ENCODE measurements at regions not wholly inside any gene's neighbourhood (a gene's known extent, or its start where the extent isn't known, plus 50 kb on each side); places are given as distances from the start of the nearest gene placed in this dataset.

- peak; percentile 4 to 14 for DNase-seq (ENCODE audit: low read depth in 2 of 2)
These were observed 64.3 kb upstream of the CCDC160 start for GRCh38 chrX:134172588-134173259.

DNA sequence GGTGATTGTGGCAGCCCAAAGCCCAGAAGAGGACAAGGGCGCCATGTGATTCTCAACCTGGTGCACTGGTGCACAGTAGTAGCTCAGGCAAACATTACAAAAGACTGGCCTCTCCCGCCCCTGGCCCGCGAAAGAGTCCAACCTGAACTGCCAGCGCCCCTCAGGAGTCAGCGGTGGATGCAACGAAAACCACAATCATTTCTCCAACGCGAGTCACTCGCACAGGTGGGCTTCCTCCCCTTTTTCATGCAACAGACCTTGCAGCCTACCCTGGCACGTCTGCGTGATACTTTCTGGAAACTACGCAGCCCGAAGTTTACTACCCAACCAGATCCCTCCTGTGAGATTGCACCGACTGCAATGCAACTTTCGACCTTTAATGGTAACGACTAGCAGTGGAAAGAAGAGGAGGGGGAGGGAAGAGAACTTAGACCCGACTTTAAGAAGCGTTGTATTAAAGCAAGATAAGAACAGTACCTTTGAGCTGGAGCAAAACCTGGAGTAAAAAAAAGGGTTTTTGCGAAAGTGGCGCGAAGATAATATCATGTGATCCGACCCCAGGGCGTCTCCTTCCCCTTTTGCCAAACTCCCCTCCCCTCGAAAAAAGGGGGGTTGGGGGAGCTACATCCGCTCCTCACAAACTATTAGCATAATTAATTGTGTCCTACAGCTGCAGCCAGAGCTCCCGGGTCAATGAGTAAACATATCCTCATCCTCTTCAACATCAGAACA is 63.3 kb upstream of the CCDC160 start:
- no peak for DNase-seq (ENCODE audit: low read depth in 2 of 2)

GRCh38 chrX:134174273-134174660 is 62.7 kb upstream of the CCDC160 start:
- no peak for DNase-seq (ENCODE audit: low read depth in 2 of 2)

DNA sequence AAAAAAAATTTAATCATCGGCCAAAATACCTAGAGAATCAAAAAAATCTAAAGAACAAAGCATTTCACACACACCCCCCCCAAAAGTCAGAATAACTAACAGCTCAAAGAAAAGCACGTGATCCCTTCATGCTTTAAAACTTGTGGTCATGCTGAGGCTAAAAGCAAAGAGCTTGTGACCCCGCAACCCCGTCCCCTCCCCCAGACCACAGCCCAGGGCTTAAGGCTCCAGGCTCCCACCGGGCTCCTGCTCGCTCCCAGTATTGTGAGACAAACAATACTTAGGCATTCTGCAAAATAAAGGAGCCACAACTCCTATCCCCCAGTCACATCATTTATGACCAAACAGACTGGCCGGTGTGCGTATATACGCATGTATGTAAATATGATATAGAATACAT is 62.1 kb upstream of the CCDC160 start:
- no peak for DNase-seq (ENCODE audit: low read depth in 2 of 2)

GRCh38 chrX:134177527-134177926 is 59.5 kb upstream of the CCDC160 start:
- DNase-seq (ENCODE audit: low read depth in 2 of 2) = no peak

GRCh38 chrX:134180601-134181274 is 56.2 kb upstream of the CCDC160 start:
- DNase-seq (ENCODE audit: low read depth in 2 of 2) = no peak

DNA sequence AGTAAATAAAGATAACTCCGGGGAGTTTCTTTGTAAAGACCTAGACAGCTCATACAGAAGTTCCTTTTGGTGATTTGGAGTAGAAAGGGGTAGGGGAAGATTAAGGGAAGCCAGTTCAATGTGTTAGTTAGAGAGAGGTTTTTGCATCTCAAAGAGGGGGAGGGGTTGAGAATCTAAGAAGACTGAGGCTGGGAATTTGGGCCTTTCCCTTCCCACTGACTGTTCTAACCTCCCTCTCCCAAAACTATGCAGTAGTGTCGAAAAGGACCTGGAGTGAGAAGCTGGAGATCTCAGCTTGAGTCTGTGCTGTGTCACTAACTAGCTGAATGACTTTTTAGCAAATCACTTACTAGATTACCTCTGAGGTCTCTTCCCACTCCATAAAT is 55.7 kb upstream of the CCDC160 start:
- no peak for DNase-seq (ENCODE audit: low read depth in 2 of 2)

DNA sequence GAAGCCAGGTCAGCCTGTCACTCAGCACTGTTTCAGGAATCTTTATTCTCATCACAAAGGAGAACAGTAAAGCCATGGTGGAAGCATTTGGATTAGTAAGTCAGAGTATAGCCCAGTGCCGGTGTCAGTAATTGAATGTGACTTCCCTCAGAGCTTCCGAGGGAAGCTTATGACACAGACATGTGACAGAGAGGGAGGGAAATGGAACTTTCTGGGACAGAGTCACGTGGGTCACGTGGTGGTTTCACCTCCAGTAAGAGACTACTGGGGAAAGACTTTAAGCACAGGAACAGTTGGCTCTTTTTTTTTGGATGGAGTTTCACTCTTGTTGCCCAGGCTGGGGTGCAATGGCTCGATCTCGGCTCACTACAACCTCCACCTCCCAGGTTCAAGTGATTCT is 53.3 kb upstream of the CCDC160 start:
- DNase-seq (ENCODE audit: low read depth in 2 of 2) = no peak

DNA sequence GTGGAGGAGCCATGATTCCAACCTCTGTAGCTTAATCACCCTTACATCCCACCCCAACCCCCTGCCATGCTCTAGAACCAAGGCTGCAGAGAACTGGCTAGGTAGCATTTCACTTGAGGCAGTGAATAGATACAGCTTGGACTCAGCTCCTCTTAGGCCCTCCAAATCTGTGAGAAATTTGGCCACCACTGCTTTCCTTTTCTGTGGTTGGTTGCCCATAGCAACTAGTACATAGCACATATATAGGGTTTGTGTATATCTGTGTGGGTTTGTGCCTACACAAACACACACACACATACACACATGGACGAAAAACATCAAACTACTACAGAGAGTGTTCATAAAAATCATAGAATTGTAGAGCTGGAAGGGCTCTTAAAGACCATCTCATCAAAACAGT is 52.0 kb upstream of the CCDC160 start:
- DNase-seq (ENCODE audit: low read depth in 2 of 2) = no peak

DNA sequence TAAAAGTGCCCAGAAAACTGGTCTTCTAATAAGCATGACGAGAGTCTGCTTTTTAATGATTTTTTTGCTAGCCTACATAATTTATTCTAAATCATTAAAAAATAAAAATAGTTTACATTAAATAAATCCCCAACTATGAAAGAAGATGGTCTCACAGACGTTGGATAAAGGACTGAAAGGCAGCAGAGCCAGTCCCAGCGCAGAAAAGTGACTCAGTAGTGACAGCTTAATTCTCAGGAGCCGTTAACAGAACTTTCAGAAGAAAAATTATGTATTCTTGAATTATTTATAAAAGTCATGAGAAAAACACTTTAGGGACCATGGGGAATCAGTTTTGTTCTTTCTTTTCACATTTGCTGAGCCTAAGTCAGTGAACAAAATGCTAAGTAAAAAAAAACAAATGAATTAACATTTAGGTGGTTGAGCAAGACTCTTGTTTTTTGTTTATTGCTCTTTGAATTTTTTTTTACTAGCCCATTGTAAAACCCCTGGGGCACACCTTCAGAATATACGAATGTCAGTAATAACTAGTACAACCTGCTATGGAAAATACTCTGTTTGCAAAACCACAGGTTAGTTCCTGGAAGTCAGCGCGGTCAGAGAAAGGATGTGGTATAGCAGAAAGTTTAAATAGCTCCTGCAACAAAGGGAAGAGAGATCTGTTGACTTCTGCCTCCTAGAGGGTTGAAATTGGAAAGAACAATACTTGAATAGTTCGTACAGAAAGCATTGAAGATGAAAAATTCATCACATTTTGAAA is 50.4 kb upstream of the CCDC160 start:
- DNase-seq (ENCODE audit: low read depth in 2 of 2) = no peak

Data from lung microvascular endothelial cell (primary cell).